GM18868 (cell line): ENCODE measurements at regions not wholly inside any gene's neighbourhood (a gene's known extent, or its start where the extent isn't known, plus 50 kb on each side); places are given as distances from the start of the nearest gene placed in this dataset.
"Not testable (repeated sequence)": the region's sequence is repeated elsewhere in the genome, so short reads cannot be mapped to it uniquely, and the experiment has no call there.

Experiments
- ATAC-seq: cut with Tn5 transposase; IDR thresholded peaks from one replicate; pipeline ENCODE4 v1.9.1; 2021; ENCODE audit warnings: mild to moderate bottlenecking, moderate library complexity; ENCODE audit not compliant: unreplicated experiment

DNA sequence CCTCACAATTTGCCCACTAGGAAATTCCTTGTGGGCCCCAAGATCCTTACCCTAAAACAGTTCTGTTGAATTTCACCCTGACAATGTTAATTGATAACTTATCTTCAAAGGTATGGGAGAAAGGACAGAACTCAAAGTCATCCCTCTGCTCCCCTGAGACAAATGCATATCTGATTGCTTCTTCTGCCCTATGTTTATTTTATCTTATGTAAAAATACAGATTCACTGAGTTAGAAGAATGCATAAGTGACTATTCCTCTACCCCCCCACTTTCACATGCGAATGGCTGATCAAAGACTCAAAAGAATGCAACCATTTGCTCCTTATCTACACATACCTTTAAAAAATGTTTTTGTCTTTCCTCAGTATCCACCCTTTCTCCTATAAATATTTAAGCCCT is 235.7 kb upstream of the SEMA3C start:
- no peak for ATAC-seq

- ATAC-seq = not testable (repeated sequence)
Measured at GRCh38 chr7:81152925-81153324, 234.1 kb upstream of the SEMA3C start.

- no peak for ATAC-seq
Measured at GRCh38 chr7:81150951-81151361, 232.1 kb upstream of the SEMA3C start.

GRCh38 chr7:81143856-81144255 is 225.0 kb upstream of the SEMA3C start:
- no peak for ATAC-seq

DNA sequence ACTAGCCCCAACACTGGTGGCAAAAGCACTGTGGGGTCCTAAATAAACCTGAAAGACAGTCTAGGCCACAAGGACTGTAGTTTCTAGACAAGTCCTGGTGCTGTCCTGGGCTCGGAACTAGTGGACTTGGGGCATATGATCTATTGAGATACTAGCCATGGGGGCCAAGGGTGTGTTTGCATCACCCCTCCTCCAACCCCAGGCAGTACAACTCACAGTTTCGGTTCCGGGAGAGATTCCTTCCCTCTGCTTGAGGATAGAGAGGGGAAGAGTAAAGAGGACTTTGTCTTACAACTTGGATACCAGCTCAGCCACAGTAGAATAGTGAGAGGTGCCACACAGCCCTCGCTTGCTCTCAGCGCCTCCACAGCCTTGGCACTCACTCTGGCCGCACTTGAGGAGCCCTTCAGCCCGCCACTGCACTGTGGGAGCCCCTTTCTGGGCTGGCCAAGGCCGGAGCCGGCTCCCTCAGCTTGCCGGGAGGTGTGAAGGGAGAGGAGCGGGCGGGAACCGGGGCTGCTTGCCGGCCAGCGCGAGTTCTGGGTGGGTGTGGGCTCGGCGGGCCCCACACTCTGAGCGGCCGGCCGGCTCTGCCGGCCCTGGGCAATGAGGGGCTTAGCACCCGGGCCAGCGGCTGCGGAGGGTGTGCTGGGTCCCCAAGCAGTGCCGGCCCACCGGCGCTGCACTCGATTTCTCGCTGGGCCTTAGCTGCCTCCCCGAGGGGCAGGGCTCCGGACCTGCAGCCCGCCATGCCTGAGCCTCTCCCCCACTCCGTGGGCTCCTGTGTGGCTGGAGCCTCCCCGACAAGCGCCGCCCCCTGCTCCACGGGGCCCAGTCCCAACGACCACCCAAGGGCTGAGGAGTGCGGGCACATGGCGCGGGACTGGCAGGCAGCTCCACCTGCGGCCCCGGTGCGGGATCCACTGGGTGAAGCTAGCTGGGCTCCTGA is 222.7 kb upstream of the SEMA3C start:
- ATAC-seq = not testable (repeated sequence)

GRCh38 chr7:81140775-81141174 is 221.9 kb upstream of the SEMA3C start:
- no peak for ATAC-seq

DNA sequence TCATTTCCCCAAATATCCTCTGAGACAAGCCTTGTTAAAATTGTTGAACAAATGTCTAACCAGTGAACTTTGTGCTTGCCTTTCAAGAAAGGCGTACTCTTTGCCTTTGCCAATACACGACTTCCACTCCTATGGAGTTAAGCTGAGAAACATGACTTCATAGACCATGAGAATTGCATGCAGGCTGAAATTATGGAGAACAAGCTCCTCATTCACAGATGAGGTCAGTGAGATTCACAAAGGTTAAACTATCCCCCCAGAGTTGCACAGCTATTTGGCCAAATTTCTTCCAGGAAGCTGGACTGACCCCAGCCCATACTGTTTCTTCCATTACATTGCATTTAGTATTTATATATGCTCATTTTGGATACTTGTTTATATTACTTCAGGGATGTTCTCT is 221.4 kb upstream of the SEMA3C start:
- ATAC-seq = no peak

DNA sequence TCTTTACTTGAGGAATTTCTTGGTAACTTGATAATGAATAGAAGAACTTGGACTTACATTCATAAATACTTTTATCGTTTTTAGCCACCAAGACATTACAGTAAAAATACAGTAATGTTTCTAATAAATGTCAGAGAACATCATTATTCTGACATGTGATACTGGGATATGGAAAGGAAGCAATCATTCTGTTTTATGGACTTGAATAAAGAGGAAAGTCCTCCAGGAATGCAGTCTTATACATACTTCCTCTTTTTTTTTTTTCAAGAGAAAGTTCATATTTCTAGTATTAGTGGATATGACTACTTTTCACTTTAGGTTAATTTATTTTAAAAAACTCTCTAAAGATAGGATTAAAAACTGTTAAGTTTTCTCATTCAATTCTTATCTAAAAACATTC is 220.0 kb upstream of the SEMA3C start:
- ATAC-seq = no peak

DNA sequence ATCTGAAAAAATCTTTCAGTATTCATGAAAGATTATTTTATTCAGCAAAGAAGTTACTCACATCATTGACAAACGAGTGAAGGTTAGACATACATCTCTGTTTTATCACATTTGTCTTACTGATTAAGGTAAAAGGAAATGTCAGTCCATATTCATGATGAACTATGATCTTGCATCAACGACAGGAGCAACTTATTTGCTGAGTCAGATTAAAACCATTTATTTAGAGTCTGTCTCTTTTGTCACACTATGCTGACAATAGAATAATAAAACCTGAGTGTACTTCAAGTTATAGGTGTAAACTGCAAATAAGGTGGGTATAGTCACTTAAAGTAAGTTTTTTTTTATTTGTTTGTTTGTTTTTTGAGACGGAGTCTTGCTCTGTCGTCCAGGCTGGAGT is 216.5 kb upstream of the SEMA3C start:
- no peak for ATAC-seq

DNA sequence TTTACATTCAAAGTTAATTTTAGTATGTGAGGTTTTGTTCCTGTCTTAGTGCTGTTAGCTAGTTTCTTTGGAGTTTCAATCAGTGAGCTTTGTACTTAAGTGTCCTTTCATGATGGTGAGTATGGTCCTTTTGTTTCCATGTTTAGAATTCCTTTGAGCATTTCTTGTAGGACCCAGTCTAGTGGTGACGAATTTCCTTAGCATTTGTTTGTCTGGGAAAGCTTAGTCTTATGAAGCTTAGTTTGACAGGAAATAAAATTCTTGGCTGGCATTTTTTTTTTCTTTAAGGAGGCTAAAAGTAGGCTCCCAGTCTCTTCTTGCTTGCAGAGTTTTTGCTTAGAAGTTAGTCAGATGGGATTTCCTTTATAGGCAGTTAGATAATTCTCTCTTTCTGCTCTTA is 209.2 kb upstream of the SEMA3C start:
- no peak for ATAC-seq

DNA sequence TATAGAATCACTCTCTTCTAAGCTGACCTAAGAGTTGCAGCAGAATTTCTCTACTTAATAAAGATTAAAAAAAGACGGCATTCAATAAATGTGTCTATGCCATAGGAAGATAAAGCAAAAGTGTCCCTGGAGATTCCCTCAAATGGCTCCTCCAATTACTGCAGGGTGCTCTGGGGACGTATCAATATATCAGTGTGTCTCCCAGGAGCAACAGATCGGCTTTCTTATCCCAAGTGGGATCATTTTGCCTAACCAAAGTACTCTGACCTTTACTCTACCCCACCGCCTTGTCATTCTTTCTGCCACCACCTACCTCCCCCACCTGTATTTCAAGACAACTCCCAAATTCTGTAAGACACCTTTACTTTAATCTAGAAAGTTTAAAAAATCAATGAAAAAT is 202.0 kb upstream of the SEMA3C start:
- ATAC-seq = no peak

DNA sequence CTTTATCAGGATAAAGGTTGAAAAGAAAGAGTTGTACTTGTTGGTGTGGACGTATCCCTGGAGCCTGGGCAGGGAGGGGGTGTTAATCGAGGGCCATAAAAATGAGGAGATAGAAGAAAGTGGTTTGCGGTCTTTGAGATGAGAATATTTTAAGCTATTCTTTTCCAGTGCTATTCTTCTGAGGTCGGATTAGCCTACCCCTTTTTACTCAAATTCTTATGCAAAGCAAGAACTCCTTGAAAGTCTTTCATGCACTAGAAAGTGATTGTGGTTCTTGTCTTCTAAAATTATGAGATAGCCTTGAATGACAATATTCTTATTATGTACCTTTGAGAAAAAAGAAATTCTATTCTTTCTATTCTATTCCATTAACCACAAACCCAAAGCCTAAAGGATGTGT is 201.3 kb upstream of the SEMA3C start:
- no peak for ATAC-seq

DNA sequence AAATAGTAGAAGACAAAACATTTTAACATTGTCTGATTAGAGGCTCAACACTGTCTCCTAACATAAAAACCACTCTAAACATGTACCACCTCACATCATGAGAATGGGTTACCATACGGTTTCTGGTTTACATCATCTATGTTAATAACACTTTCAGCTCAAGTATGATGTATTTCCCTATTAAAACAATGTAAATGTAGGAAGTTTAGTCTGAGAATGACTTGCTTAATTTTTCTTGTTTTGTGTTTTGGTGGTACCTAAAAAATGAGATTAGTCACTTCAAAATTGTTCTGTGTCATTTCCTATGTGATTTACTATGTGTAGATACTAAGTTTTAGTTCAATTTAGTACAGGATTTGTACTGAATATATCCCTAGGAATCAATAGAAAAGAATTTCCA is 195.8 kb upstream of the SEMA3C start:
- no peak for ATAC-seq

GRCh38 chr7:81112731-81113130 is 193.9 kb upstream of the SEMA3C start:
- ATAC-seq = no peak

GRCh38 chr7:81111781-81112540 is 193.1 kb upstream of the SEMA3C start:
- no peak for ATAC-seq

DNA sequence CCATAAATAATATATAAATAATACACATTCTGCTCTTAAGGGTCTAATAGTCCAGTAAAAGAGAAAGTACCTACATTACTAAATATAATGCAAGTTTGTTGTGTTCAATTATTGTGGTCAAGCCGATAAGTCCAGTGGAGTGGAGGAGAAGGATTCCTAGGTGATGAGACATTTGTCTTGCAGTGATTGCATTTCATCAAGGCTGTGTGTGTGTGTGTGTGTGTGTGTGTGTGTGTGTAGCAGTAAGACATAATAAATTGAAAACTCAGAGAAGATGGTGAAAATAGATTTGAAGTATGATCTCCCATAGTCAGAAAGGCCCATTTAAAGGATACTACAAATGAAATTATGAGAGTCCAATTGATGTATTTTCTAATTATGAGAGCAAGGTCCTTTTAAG is 192.5 kb upstream of the SEMA3C start:
- no peak for ATAC-seq

DNA sequence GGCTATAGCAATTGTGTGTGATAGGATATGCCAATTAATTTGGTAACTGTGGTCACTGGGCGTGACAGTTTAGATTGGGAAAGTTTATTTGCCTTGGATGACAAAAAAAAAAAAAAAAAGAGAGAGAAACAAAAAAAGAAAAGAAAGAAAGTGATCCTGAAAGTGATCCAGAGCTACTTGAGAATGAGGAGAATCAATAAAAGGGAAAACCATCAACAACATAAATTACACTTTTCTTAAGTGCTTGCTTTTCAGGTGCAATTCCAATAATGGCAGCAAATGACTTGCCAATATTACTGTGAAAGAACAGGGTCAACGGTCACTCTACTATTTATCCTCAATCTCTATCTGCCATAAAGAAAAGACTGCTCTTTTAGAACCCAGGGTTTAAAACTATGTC is 191.8 kb upstream of the SEMA3C start:
- no peak for ATAC-seq

- ATAC-seq = no peak
Measured at GRCh38 chr7:81098213-81098612, 179.4 kb upstream of the SEMA3C start.

GRCh38 chr7:81094952-81095351 is 176.1 kb upstream of the SEMA3C start:
- ATAC-seq = no peak

GRCh38 chr7:81081616-81082015 is 162.8 kb upstream of the SEMA3C start:
- no peak for ATAC-seq

DNA sequence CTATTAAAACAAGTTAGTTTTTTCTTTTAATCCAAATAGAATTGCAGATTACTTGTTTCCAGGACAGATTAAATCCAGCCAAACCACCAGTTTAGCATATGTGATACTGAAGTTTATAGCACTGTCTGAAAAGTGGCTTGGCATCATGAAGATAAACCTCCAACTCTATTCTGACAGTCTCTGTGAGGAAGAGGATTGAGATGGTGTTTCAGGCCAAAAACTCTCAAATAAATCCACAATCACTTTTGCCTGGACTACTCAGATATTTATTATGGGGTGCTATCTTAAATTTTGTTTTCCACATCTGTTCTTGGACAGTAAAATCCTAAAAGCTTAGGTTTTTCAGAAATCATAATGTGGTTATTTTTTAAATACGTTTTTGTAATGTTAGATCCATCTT is 161.7 kb upstream of the SEMA3C start:
- no peak for ATAC-seq

GRCh38 chr7:81079746-81080145 is 160.9 kb upstream of the SEMA3C start:
- ATAC-seq = no peak
